GM12865 (cell line): ENCODE measurements at regions not wholly inside any gene's neighbourhood (a gene's known extent, or its start where the extent isn't known, plus 50 kb on each side); places are given as distances from the start of the nearest gene placed in this dataset.
"Not testable (repeated sequence)": the region's sequence is repeated elsewhere in the genome, so short reads cannot be mapped to it uniquely, and the experiment has no call there.

Source experiments
- DNase-seq: peaks from one replicate; pipeline ENCODE4 v3.0.0; 2010; ENCODE audit warnings: low read depth
- H3K4me3 ChIP-seq: 2 replicates; pipeline ENCODE4 v1.5.1; 2011; ENCODE audit warnings: mild to moderate bottlenecking, low read depth, low read length, control low read depth
- CTCF ChIP-seq: IDR thresholded peaks from 2 replicates; pipeline ENCODE4 v1.5.1; 2011; ENCODE audit warnings: low read length, control low read depth, low read depth, inconsistent platforms; ENCODE audit not compliant: insufficient read depth; ENCODE audit errors: missing control alignments

GRCh38 chr3:143901105-143901504, 52.8 kb upstream of the SLC9A9 start:
- TF ChIP-seq CTCF = no peak
- no peak overlapping the region for H3K4me3 ChIP-seq
- peak; percentile 7 for DNase-seq

- TF ChIP-seq CTCF = no peak
- no peak for DNase-seq
- no peak overlapping the region for H3K4me3 ChIP-seq
Observed at GRCh38 chr3:143902210-143902609, 53.9 kb upstream of the SLC9A9 start.

GRCh38 chr3:143910756-143911155, 60.9 kb upstream of the DIPK2A start:
- TF ChIP-seq CTCF = no peak
- no peak for DNase-seq
- no peak overlapping the region for H3K4me3 ChIP-seq

- H3K4me3 ChIP-seq = no peak overlapping the region
- no peak for DNase-seq
- no peak for TF ChIP-seq CTCF
Observed at GRCh38 chr3:143914257-143914656, 57.4 kb upstream of the DIPK2A start.

GRCh38 chr3:143918848-143919247, 52.8 kb upstream of the DIPK2A start:
- TF ChIP-seq CTCF = no peak
- no peak for DNase-seq
- H3K4me3 ChIP-seq = no peak overlapping the region

- not testable (repeated sequence) for DNase-seq
Observed at GRCh38 chr3:143921176-143921575, 50.4 kb upstream of the DIPK2A start.

More at GRCh38 chr3:143921176-143921575, 50.4 kb upstream of the DIPK2A start:
- H3K4me3 ChIP-seq = not testable (repeated sequence)
